Prostate gland (tissue), 2 donors: ENCODE measurements at regions not wholly inside any gene's neighbourhood (a gene's known extent, or its start where the extent isn't known, plus 50 kb on each side); places are given as distances from the start of the nearest gene placed in this dataset.

Experiments
- CTCF ChIP-seq, 4 experiments: fragments of 200-600 bp in 2 of 4; fragments of 450-650 bp in 2 of 4; sonication (generic) in 2 of 4; IDR thresholded peaks; 1 replicate in 3 of 4; 2 replicates in 1 of 4; pipeline ENCODE4 v1.5.1; 2016 to 2019; ENCODE audit warnings: antibody characterized with exemption in 4 of 4, mild to moderate bottlenecking in 2 of 4, moderate library complexity in 2 of 4
- POLR2A ChIP-seq: fragments of 450-650 bp; IDR thresholded peaks from one replicate; pipeline ENCODE4 v1.6.1; 2016; ENCODE audit warnings: antibody characterized with exemption, mild to moderate bottlenecking
- POLR2AphosphoS5 ChIP-seq: sonication (generic); formaldehyde crosslinking; IDR thresholded peaks from one replicate; pipeline ENCODE4 v1.6.1; 2017; ENCODE audit warnings: antibody characterized with exemption

DNA sequence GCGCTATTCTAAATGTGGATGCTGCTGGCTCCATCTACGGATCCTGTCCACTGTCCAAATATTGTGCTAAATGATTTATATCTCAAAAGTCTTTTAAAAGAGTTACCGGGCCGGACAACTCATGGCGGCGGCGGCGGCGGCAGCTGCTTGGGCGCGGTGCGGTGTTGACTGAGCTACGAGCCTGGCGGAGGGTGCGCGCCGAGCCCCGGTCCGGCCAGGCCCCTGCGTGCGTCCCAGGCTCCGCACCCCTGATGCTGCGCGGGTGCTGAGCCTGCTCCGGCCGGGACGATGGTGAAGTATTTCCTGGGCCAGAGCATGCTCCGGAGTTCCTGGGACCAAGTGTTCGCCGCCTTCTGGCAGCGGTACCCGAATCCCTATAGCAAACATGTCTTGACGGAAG lies 303.4 kb downstream of the CENPW start:
- TF ChIP-seq POLR2A (no peak), CTCF (IDR thresholded peaks at IDR 0.05) (no peak), POLR2AphosphoS5 (no peak)
